ENCODE measurements at regions not wholly inside any gene's neighbourhood (a gene's known extent, or its start where the extent isn't known, plus 50 kb on each side); places are given as distances from the start of the nearest gene placed in this dataset.
A peak's percentile ranks its signal among the peaks of the same experiment; 100 is the strongest.

- TF ChIP-seq LRRFIP1 (CRISPR knock-in tag; conservative IDR thresholded peaks at IDR 0.05) (no peak), ZNF609 (CRISPR knock-in tag; IDR thresholded peaks at IDR 0.05; ENCODE audit: borderline replicate concordance) (peak; percentile 51; the same call in 1 of the 2 replicates), CTCF (CRISPR knock-in tag; IDR thresholded peaks at IDR 0.05) (no peak), NFRKB (IDR thresholded peaks at IDR 0.05) (no peak), ZNF530 (CRISPR knock-in tag; IDR thresholded peaks at IDR 0.05; ENCODE audit: low read depth) (no peak), ZNF891 (CRISPR knock-in tag; IDR thresholded peaks at IDR 0.05) (no peak; the same call in none of the 2 replicates), IKZF4 (CRISPR knock-in tag; IDR thresholded peaks at IDR 0.05; ENCODE audit: borderline replicate concordance, low read depth, not compliant biosample characterization) (peak; percentile 29), BRCA1 (CRISPR knock-in tag; IDR thresholded peaks at IDR 0.05) (no peak), ZNF703 (CRISPR knock-in tag; IDR thresholded peaks at IDR 0.05; ENCODE audit: borderline replicate concordance) (no peak), MTF2 (CRISPR knock-in tag; IDR thresholded peaks at IDR 0.05; ENCODE audit: borderline replicate concordance) (no peak), SRF (IDR thresholded peaks at IDR 0.05; ENCODE audit: low read depth, low read length) (no peak), ZBTB43 (CRISPR knock-in tag; conservative IDR thresholded peaks at IDR 0.05) (0 out of 2 replicates have a peak, but pooled peaks have one; percentile 47), DBP (CRISPR knock-in tag; IDR thresholded peaks at IDR 0.05; ENCODE audit: not compliant biosample characterization) (peak; percentile 15), KMT2B (CRISPR knock-in tag; IDR thresholded peaks at IDR 0.05) (peak; percentile 55), ZNF713 (CRISPR knock-in tag; IDR thresholded peaks at IDR 0.05) (peak; percentile 26), TEF (CRISPR knock-in tag; IDR thresholded peaks at IDR 0.05) (no peak)
Measured at GRCh38 chr6:167760979-167761793, 65.5 kb upstream of the AFDN start (continued).
